Tibial nerve (tissue), 3 donors: ENCODE measurements at regions not wholly inside any gene's neighbourhood (a gene's known extent, or its start where the extent isn't known, plus 50 kb on each side); places are given as distances from the start of the nearest gene placed in this dataset.

Source experiments
- POLR2A ChIP-seq, 2 donors: fragments of 450-650 bp; IDR thresholded peaks; one replicate each; pipeline ENCODE4 v1.6.1; 2017; ENCODE audit warnings: antibody characterized with exemption in 2 of 2, mild to moderate bottlenecking in 2 of 2, moderate library complexity in 2 of 2
- TF ChIP-seq, protein P1 (sequence below), 5 experiments: fragments of 200-600 bp in 3 of 5; fragments of 450-650 bp in 2 of 5; sonication (generic) in 3 of 5; IDR thresholded peaks; one replicate each; pipeline ENCODE4 v1.5.1; 2016 to 2019; ENCODE audit warnings: antibody characterized with exemption in 5 of 5, mild to moderate bottlenecking in 3 of 5, moderate library complexity in 2 of 5

DNA sequence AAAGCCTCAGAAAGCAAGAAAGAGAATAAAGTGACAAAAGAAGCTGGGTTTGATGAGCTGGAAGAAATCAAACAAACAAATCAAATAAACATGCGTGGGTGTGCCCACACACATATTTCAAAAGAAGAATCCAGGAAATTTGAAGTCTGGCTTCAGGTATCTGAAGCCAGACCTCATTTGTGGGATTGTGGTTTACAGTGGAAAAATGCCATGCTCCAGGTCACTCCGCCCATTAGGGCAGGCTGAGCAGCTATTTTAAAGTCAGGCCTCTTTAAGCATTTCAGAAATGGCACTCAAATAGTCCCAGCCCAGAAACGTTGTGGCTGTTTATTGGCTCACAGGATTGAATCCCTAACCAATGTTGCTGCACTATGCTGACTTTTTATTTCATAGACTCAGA, 226.1 kb upstream of the F9 start:
- TF ChIP-seq, protein P1, sequence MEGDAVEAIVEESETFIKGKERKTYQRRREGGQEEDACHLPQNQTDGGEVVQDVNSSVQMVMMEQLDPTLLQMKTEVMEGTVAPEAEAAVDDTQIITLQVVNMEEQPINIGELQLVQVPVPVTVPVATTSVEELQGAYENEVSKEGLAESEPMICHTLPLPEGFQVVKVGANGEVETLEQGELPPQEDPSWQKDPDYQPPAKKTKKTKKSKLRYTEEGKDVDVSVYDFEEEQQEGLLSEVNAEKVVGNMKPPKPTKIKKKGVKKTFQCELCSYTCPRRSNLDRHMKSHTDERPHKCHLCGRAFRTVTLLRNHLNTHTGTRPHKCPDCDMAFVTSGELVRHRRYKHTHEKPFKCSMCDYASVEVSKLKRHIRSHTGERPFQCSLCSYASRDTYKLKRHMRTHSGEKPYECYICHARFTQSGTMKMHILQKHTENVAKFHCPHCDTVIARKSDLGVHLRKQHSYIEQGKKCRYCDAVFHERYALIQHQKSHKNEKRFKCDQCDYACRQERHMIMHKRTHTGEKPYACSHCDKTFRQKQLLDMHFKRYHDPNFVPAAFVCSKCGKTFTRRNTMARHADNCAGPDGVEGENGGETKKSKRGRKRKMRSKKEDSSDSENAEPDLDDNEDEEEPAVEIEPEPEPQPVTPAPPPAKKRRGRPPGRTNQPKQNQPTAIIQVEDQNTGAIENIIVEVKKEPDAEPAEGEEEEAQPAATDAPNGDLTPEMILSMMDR (IDR thresholded peaks at IDR 0.05) = no peak
- TF ChIP-seq POLR2A (IDR thresholded peaks at IDR 0.05) = no peak
